Occipital lobe (tissue), 1 donor: ENCODE measurements at regions not wholly inside any gene's neighbourhood (a gene's known extent, or its start where the extent isn't known, plus 50 kb on each side); places are given as distances from the start of the nearest gene placed in this dataset.

Source experiments
- DNase-seq: peaks from one replicate; lab custom pipeline; 2025; lab: John Stamatoyannopoulos, UW

- no peak for DNase-seq
Observed at GRCh38 chr15:29323557-29323956, 53.9 kb upstream of the NSMCE3 start.

- DNase-seq: no peak
Observed at GRCh38 chr15:29322415-29322814, 52.8 kb upstream of the NSMCE3 start.

GRCh38 chr15:29320420-29320819, 50.8 kb upstream of the NSMCE3 start:
- DNase-seq: no peak

- DNase-seq: no peak
Observed at GRCh38 chr15:29319823-29320222, 50.2 kb upstream of the NSMCE3 start.
